COR-L47 (cell line): ENCODE measurements at regions not wholly inside any gene's neighbourhood (a gene's known extent, or its start where the extent isn't known, plus 50 kb on each side); places are given as distances from the start of the nearest gene placed in this dataset.

Experiments used
- DNase-seq: peaks from one replicate; lab custom pipeline; 2025; lab: John Stamatoyannopoulos, UW

DNA sequence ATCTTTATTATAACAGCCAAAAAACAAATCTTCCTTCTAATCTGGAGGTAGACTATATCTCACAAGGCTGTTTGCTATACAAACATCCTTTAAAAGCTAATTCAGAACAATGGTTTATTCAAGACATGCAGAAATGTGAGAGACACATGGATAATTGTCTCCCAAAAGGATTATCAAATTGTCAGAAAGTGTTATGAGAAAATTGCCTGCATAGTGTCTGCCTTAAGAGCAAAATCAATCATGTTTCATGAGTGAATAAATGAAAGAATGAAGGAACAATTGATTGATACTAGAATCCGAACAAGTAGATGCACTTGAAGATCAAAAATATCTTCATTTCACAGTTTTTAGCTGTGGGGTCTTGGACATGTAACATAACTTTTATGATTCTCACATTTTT lies 621.7 kb upstream of the BOD1L1 start:
- DNase-seq = no peak

DNA sequence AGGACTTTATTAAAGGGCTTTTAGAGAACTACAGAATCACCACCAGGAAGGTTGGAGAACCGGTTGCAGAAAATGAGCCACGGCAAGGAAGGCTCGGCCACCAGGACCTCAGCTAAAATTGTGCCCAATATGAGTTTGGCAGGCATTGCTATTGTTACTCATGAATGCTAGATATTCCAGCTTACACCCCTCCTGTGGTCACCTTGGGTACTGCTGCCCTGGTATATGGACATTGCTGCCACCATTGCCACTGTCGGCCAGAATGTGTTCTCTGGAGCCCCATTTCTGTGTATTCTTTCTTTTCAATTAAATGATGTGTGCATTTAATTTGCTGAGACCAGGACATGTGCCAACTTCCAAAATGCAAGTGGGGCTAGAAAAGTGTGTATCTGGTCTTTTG lies 626.7 kb upstream of the BOD1L1 start:
- peak; percentile 23 for DNase-seq

DNA sequence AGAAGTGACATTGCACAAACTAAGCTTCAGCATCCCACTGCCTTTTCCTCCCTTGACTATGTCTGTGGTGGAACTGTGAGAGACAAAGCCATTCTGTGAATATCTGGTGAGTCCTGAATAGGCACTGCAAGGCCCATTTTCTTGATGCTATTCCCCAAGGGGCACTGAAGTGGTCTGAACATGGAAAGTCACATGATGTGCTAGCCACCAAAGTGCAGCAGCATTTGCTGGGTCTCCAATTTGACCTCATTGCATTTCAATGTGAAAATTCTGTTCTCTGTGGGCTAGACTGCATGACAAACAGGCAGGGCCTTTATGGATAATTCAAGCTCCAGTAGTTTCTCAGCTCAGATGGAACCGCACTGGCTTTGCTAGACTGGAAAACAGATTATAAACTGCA lies 627.4 kb upstream of the BOD1L1 start:
- no peak for DNase-seq

DNA sequence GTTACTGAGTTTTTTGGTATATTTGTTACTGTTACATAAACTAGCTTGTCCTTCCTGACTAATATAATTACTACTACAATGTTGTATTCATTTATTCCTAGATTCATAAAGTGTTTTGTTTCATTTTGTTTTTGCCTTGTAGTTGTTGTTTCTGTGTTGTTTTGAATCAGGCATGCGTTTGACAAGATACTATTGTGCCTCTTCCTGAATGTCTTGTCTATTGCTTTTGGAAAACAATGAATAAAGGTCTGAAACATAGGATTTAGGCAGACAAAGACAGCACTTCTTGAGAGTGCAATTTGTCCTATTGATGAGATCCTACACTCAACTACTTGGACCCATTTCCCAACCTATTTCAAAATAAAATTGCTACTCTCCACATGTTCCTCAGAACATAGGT lies 630.4 kb upstream of the BOD1L1 start:
- no peak for DNase-seq

DNA sequence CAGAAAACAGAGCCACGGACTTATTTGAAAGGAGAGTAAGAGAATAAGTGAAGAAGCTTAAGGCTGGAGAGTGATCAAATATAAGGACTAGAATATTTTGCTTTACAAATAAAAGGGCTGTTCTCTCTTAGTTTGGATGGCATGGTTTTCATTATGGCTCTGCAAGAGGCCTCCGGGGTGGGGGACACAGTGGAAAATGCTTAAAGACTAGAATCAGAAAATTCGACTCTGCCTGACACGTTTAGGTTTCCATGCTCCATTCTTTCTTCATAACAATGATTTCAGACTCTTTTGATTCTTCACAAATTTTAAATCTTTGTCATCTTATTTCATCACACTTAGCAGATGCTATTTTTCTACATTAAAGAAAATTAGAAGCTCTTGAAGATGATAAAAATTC lies 632.4 kb upstream of the BOD1L1 start:
- DNase-seq = no peak

DNA sequence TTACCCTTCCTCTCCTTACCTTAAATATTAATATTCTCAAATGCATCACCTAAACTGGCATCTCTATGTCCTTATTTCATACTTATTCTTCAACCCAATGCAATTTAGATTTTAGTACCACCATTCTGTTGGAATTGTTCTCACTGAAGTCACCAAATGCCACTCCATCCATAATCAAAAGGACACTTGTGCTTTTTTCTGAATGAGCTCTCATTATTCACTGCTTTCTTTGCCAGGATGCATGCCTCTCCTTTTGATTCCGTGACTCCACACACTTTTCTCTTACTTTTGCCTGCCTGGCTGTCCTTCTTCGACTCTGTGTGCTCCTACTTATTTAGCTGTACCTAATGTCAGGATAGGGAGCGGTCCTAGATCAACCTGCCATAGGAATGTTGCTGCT lies 633.1 kb upstream of the BOD1L1 start:
- no peak for DNase-seq

DNA sequence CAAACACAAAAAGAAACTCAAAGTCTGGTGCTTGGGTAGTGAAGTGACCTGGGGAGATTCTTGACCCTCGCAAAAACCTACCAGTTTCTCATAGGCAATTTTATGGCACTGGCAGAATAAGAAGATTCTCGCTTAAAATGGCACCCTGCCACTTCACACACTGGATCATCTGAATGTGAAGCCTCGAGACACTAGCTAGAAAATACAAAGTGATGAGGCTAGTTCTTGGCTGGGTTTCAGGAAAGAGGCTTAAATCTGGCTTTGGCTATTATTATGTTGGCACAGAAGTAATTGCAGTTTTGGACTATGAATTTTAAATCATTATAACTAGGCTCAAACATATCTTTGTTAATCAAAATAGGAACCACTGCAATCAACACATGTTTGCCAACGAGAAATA lies 634.7 kb upstream of the BOD1L1 start:
- no peak for DNase-seq

DNA sequence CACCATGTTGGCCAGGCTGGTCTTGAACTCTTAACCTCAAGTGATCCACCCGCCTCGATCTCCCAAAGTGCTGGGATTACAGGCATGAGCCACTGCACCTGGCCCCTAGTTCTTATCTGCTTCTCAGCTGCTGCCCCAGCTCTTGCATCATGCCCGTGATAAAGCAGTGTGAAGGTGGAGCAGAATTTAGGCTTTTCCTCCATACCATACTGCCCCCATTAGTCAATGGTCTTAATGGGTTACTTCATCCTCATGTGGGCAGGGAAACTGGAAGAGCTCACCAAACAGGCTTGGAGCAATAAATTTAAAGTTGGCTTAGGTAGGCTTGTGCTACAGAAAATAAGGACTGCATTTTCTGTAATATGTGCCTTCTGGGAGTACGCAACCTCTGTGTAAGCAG lies 636.9 kb upstream of the BOD1L1 start:
- no peak for DNase-seq

DNA sequence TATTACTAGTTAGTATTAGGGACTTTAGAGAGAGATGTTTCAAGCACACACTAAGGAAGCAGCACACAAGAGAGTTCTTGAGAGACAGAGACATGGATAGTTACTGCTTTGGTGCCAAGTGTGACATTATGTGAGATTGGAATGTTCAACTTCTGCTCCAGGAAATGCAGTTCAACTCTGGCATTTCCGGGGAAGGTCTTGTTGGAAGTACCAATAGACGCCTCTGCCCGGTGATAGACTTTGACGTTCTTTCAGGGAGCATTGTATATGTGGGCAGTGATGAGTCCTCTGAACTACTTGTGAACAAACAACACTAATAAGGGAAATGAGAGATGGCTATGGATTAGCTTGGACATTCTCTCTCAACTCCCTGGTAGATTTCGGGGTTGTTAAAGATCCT lies 638.1 kb upstream of the BOD1L1 start:
- no peak for DNase-seq

DNA sequence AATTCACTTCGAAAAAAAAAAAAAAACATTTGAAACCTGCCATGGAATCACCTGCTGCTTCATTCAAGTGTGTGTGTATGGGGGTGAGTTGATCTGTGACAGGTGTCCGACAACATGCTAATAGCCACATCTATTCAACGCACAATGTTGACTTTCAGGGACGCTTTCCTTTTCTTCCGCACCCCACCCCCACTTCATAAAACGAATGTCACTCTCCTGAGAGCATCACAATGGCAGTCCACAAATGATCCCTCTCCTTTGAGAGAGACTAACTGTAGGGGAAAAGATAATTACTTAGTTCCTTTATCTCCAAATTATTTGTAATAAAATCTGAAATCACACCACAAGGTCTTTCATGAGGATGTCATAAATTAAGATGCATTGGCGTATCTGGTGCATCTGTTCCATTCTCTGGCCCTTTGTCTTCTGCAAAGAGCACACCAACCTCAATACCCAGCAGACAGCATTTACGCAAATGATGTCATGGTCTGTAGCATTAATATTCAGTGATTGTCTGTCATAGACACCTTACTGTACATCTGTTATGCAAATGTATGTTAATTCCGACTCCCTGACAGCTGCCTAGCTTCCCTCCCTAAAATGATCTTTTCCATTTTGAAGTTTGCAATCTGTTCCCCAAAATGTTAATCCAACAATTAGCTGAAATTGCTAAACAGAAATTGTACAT lies 640.0 kb upstream of the BOD1L1 start:
- peak; percentile 68 for DNase-seq

DNA sequence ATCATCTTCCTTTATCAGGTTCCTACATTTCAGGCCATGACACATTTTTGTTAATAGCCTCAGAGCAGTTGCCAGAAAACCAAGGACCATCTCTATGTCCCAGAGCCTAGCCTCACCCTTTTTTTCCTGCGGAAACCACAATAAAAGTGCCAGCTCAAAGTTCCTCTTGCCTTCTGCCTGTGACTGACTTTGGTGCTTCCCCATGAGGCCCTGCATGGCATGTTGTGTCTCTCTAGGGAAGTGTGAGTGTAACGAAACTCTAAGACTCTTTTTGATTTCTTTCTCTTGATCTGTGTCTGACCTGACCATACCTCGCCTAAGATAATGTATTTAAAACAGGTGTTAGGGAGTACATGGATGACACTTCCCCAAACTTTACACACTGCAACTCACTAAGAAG lies 642.3 kb upstream of the BOD1L1 start:
- DNase-seq = no peak

DNA sequence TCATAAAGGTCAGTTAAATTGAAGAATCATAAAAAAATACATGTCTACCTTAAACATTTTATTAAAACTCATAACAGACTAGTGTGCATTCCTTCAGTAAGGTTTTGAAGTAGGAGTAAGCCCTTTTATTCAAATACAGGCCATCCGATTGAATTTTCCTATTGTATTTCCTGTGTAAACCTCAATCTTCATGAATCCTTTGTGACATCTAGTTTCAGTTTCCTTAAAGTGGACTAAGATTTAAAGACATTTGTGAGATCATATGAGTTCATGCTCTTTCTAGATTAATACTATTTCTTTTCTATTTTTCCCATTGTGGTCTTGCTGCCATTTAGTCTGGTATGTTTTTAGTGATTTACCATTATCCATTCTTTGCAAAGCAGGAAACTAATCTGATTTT lies 644.7 kb upstream of the BOD1L1 start:
- no peak for DNase-seq

DNA sequence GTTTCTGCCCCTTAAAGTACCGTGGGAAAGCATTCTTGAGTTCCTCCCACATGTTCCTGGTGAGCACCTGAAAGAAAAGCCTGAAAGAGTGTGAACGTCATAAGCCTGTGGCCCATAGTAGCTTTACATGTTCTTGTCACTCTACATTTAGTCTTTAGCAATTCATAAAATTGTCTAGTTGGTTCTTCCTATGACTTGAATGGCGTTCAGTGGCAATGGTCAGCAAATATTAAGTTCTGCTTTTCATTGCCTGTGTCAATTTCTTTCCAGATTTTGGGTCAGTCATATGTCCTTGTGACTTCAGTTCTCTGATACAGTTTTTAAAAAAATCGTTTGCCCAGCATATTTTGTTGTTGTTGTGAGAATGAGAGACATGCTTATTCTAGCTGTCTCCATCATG lies 650.0 kb upstream of the BOD1L1 start:
- no peak for DNase-seq

DNA sequence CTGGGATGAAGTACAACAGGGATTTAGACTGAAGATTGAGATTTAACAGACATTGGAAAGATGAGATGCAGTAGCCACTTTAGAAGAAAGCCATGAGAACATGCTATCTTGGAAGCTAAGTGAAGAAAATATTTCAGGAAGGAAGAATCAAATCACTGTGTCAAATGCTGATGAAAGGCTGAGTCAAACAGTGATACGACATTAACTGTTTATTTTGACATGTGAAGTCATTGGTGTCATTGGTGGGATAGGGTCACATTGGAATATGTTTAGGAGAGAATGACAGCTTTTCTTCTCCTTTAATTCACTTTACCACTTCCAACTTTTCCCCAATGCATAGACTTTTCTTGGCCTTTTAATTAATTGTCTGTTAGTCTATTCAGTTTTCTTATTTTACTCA lies 653.0 kb upstream of the BOD1L1 start:
- no peak for DNase-seq

DNA sequence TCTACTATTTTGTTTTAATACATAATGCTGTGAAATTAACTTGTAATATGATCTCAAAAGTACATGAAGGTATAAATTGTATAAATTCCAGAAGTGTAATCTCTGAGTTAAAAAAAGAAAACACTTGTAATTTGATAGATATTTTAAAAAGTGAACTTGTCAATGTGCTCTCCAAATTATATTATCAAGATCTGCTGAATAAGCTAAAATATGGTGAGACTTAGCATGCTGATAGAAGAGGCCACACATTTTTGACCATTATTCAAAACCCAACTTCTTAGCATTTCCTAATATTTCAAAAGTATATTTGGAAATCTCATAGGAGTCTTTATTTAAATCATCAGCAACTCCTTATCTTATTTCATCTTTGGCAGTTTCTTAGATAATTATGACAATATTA lies 657.1 kb upstream of the BOD1L1 start:
- DNase-seq = no peak

DNA sequence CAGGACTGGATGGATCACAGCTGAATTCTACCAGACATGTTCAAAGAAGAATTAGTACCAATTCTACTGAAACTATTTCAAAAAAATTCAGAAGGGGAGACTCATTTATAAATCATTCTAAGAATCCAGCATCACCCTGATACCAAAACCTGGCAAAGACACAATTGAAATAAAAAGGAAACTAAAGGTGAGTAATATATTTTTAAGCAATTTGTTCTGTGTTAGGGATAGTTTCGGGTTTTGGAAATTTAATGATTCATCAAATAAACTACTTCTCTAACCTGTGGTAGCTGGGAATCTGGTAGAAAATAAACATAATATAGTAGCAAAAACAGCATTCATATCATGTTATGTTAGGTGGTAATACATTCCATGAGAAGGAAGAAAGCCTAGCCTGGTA lies 662.2 kb upstream of the BOD1L1 start:
- no peak for DNase-seq

DNA sequence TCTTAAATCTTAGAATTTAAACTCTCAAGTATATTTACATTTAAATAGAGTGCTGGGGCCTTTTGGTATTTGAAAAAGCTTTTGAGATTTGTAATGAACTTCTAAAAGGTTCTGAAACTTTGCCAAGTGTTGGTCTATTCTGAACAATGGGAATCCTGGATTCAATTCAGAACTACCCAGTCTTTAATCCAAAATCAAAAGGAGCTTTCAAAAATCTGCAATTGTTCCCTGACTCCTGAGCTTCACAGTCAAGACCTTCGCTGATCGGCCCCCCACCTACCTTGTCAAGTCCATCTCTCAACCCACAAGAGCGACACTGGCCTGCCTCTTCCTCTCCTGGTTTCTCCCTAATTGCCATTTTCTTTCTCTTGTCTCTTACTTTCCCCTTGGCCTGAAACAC lies 666.1 kb upstream of the BOD1L1 start:
- no peak for DNase-seq

DNA sequence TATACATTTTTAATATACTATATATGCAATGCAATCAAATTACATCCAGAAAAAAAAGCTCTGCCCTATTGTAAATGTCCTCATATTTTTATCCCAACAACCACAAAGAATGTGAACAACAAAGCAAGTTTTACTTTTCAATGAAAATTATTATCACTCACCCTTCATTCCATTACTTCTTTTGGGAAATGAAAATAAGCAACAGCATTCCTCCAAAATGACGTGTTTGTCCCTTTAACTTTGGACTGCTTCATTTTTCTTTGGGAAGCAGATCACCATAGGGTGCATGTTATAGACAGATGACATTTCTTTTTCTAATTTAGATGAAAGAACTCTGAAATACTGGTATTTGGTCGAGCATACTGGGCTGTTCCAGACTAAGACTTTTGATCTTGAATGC lies 667.1 kb upstream of the BOD1L1 start:
- DNase-seq = no peak

DNA sequence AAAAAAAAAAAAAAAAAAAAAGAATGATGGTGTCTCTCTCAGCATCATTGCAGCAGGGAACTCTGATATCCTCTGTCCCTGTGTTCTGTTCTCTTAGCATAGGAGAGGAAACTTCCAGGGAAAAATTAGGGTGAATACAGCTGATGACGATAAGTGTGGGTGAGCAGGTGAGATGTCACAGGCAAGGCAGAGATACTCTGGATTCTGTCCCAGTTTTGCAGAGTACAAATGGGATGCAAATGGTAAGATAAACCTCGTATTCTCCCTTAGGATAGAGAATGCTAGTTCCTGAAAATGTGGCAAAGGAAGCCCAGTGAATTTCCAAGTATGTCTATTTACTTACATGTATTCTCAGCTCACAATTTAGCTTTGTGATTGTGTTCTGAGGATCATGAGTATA lies 671.6 kb upstream of the BOD1L1 start:
- DNase-seq = no peak

DNA sequence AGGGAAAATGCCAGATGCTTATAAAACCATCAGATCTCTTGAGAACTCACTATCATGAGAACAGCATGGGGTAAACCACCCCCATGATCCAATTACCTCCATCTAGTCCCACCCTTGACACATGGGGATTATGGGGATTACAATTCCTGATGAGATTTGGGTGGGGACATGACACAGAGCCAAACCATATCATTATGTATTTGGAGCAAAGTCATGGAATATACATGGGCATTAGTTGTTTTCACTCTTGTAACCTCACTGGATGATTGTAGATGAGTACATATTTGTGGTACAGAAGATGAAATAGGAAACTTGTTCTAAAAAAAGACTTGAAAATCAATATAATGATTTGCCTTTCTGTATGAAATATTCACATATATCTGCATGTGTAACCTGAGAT lies 674.5 kb upstream of the BOD1L1 start:
- DNase-seq = no peak

DNA sequence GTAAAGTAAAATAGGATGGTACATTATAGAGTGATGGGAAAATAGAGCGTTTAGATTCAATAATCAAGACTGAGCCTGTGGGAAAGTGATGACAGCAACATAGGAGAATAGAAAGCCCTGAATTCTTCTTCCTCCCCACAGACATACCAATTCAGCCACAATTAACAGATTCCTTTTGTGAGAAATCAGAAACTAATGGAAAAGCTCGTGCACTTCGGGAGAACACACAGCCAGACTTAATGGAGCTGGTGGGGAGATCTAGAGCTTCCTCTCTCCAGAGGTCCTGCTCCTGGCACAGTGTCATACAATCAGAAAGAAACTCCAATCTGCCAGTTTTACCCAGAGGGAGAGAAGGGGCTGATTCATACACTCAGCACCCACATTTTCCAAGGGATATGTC lies 676.3 kb upstream of the BOD1L1 start:
- no peak for DNase-seq

DNA sequence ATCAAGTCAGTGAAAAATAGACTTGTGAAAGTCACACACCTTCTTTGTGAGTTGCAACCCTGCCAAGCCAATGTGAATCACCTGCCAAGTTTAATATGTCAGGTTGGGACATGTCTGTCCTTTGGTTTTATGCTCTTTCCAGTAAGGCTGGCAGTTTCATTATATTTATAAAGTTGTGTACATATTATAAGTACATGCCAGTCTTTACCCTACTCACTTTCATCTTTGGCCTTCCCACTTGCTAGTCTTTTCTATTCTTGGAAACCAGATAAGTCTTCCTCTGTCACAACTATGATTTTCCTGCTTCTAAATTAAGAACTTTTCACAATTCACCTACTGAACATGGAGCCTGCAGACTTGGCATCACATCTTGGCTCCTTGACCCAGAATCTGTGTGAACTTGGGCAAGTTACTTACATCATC lies 680.7 kb upstream of the BOD1L1 start:
- DNase-seq = no peak

DNA sequence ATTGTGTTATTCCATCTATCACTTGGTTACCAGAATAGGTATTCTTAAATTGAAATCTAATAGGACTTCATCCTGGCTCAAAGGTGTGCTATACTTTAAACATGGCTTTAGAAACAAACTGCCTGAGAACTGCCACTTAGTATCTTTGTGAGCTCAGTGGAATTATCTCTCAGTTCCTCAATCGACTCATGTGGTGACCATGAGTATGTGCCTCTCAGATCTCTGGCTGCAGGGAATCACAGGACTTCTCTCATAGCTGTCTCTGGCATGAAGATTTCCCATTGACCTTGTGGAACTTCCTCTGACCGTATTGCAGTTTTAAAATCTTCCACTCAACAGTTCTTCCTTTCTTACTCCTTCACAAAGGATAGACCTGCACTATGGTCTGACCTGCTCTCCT lies 681.9 kb upstream of the BOD1L1 start:
- no peak for DNase-seq

DNA sequence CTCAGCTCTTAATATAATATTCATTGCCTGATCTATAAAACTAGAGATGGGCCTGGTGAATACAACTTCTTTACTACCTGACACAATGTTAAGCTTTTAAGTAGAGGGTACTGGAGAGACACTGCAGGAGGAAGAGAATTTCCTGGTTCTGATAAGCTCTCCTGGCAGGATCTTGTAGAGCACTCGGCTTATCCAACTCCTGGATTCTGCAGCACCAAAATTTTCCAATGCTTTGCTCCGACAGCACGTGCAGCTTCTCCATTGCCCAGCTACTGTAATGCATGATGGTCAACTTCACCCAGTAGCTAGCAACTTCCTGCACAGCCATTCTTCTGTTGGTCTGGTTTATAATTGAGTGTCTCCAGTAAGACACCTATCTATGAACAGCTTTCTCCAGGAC lies 686.2 kb upstream of the BOD1L1 start:
- DNase-seq = no peak

DNA sequence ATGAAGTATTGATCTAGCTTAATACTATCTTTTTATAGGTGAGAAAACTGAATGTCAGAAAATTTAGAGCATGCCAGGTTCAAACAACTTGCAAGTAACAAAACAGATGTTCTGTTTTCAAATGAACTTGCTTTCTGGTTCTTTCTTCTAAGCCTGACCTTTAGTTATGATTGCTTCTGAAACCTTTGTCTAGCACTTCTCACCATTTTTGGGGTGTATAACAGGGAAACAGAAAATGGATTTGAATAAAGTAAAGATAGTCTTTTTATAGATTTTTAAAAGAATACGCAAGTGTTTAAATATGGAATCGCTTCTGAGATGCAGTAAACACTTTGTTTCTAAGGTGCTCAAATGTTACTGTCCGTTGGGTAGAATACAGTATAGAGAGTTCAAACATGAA lies 687.2 kb upstream of the CPEB2 start:
- no peak for DNase-seq
